ENCODE measurements at regions not wholly inside any gene's neighbourhood (a gene's known extent, or its start where the extent isn't known, plus 50 kb on each side); places are given as distances from the start of the nearest gene placed in this dataset.

DNA sequence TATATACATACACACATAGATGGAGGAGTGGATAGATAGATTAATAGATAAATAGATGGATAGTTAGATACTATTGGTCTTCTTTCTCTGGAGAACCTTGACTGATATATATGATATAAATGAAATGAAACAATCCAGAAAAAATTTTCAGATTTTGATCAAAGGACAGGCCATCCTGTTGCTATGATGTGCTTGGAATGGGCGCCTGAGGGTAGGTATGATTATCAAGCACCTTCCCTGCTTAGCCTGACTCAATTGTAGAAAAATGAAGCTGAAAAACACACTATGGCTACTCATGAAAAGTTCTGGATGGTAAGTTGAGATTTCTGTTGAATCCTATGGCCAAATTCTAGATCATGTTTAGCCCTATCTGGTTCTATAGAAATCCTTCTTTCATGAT, 266.5 kb upstream of the KLF4 start:
- no peak for DNase-seq

DNA sequence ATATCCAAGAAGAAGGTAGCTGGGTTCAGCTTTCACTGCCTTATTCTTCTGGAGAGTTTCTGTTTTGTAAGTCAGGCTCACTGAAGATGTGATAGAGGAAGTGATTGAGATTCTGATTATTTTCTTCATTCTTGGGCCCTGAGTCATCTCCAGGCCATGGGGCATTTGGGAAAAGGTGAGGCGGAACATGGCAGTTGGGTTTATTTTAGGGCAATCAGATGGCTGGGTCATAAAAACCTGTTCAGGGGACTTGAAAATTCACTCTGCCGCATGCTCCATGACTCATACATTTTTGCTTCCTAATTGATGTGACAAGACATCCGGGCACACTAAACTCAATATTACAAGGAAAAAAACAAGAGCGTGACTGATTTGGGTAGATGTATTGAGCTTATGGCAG, 265.7 kb upstream of the KLF4 start:
- no peak for DNase-seq

DNA sequence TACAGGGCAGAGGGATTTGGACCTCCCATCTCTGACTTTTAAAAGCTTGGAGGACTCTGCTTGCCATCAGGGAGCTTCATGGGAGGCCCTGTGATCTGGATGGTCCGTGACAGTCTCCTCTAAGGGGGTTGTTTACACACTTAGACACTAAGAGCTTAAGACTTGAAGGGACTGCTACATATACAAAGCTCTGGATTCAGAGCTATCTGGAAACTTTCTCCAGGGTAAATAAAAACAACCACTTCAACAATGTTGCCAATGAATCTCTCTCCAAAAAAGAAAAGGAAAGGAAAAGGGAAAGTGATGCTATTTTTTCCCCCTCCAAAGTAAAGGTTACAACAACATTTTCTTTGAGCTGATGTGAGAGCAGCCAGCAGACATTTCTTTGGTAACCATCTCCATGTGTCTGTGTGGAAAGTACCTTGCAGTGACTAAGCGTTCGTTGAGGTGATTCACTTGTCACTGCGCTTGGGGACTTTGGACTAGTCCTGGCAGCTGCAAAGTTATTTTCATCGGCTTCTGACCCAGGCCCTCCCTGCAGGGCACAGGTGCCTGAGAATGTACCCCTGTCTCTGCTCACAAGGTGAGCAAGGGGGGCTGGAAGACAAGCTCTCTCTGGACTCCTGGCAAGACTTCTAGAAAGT, 262.1 kb upstream of the KLF4 start:
- DNase-seq, result no peak

DNA sequence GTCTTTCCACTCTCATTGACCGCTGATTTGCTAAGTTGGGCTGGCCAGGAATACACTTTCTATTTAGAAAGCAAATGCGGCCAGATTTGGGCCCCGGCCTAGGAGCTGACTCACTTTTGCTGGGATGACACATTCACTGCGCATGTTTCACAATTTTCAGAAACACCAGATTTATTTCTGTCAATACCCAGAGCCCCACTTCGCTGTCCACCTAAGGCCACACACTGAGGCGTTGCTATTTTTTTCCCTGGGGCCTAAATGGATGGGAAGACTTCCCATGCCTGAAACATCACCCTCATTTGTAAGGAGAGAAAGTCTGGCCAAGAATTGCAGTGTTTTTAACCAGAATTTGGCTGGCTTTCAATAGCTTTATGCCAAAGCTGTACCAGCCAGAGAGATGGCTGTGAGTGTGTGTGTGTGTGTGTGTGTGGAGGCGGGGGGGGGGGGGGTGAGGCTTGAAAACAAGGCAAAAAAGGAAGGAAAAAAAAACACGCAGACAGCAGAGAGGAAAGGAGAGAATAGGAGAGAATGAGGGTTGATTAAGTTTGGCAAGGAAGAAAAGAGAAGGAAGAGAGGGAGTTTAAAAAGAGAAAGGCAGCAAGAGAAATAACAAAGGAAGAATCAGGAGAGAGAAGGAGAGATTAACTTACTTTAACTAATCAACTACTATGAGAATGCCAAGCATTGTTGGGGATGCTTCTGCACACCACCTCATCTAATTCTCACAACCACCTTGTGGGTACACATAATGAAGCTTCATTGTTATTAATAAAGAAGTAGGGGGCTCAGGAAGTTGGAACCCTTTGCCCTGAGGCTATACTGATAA, 261.4 kb upstream of the KLF4 start:
- DNase-seq, result no peak

DNA sequence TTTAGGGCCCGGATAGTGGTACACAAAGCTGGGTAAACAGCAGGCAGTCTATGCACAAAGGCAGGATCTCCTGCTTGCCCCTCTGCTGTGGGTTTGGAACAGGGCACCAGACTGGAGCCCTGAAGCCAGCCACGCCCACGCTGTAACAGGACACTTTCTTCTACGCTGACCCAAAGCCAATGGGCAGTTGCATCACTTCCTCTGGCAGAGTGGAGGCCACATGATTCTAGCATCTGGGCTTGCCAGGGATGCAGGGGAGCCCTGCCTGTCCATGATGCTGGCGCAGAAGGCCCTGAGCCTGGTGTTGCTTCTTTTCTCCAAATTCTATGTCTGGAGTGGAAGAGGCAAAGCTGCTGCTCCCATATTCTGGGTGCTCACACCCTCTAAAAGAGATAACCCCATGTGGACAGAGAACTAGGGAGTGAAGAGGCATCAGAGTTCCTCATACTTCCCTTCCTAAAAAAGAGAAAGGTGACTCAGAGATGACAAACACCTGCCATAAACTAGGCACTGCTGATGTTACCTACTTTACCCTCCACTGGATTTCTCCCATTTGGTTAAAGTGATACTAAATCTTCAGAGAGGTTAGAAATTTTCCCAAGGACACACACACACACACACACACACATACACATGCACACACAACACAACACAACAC, 260.3 kb upstream of the KLF4 start:
- DNase-seq, result no peak

DNA sequence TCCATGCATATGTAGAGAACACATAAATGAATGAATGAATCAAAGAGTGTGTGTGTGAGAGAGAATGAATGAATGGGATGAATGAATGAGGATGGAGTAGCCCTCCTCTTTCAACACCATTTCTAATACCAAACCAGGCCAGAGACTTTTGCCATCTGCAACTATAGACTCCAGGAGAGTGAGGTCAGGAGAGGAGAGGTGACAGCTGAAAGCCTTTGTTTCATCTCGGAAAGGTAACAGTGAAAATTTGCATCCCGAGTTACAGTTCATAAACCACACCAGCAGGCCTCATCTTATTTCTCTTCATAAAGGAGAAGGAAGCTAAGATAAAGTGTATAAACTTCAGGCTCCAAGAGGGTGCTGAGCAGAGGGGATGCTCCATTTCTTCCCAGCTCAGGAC, 255.3 kb upstream of the KLF4 start:
- DNase-seq, result no peak

DNA sequence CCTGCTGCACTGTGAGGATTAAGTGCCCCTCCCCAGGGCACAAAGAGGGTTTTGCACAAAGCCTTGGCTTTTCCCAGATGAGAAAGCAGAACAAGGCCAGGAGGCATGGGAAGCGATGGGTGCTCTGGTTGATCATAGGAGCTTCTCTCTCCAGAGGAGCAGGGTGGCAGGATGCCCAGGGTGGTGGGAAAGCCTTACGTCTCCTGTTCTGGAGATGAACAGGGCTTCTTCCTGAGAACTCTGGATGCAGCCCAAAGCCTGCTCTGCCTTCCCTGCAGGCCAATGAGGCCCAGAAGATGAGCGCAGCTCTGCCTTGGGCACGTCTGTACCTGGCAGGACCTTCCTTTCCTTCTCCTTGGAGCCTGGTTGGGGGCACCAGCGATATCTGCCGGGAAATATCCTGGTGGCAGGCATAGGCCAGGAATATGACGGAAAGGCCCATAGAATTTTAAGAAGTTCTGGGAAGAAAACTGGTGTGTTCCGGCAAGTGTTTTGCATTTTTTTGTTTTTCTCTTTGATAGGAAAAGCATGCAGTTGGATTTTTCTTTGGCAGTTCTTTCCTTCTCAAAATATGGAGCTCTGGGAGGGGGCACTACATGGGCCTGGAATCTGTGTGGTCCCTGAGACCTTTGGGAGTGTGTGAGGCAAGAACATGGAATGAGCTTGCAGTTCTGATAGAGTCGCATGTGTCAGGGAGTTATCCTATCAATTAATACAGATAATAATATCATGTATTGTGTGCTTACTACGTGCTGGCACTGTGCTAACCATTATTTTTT, 253.2 kb upstream of the KLF4 start:
- no peak for DNase-seq

DNA sequence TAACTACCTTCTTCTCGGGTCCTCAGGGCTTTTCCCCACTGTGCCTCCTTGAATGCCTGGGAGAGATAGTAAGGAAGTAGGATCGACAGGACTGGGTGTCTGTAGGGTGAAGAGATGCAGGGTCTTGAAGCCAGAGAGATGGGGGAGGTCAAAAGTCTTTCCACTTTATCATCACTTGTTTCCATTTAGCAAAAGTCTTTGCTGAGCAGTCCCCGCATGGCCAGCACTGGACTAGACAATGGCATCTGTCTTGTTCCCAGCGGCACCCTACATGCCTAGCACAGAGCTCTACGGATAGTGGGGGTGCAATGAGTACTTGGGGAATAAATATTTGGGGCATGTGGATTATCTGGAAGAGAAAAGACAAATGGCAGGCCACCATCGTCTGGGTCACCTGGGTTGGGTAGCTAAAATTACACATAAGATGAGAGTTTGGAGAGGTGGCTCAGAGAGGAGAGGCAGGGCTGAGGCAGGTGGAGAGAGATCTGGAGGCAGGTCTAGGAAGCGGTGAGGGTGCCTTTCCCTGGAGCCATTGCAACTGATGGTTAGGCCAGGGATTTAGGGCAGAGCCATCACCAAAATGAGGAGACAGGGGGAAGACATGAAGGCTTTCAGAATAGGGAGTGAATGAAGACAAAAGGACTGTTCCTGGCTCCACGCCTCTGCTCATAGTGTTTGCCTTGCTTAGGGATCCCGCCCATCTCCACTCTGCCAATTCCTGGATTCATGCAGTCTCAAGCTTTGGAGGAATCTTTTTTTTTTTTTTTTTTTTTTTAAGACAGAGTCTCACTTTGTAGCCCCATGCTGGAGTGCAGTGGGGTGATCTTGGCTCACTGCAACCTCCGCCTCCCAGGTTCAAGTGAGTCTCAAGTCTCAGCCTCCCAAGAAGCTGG, 250.8 kb upstream of the KLF4 start:
- no peak for DNase-seq

DNA sequence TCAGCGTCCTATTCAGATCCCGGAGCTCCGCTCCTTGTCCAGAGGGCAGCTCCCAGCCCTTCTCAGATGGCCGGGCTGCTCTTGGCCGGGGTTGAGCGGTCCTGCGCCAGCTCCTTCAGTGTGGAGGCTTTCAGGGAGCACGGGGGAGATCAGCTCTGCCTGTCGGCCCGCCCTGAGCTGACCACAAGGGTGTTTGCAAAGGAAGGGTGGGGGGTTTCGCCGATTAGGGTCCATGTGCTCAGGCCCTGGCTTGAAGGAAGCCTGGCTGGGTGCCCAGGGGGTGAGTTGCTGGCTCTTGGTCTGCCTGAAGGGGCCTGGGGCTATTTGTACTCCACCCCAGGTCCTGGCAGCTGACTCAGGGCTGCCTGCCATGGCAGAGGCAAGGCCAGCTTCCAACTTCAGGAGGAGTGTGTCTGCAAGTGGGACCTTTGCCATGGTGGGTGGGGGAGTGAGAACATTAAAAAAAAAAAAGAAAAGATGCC, 250.1 kb upstream of the KLF4 start:
- no peak for DNase-seq

DNA sequence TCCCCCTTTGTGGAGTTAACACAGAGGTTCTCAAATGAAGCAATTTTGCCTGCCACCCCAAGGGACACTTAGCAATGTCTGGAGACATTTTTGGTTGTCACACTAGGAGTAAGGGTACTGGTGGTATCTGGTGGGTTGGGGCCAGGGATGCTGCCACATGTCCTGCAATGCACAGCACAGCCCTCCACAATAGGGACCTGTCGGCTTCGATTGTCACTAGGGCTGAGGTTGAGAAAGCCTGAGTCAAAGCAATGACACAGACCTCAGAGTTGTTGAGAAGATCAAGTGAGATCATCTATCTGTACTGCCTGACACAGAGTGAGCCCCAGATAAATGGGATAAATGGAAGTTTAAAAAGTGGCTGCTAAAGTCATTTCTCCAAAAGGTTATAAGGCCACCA, 249.2 kb upstream of the KLF4 start:
- DNase-seq, result no peak

DNA sequence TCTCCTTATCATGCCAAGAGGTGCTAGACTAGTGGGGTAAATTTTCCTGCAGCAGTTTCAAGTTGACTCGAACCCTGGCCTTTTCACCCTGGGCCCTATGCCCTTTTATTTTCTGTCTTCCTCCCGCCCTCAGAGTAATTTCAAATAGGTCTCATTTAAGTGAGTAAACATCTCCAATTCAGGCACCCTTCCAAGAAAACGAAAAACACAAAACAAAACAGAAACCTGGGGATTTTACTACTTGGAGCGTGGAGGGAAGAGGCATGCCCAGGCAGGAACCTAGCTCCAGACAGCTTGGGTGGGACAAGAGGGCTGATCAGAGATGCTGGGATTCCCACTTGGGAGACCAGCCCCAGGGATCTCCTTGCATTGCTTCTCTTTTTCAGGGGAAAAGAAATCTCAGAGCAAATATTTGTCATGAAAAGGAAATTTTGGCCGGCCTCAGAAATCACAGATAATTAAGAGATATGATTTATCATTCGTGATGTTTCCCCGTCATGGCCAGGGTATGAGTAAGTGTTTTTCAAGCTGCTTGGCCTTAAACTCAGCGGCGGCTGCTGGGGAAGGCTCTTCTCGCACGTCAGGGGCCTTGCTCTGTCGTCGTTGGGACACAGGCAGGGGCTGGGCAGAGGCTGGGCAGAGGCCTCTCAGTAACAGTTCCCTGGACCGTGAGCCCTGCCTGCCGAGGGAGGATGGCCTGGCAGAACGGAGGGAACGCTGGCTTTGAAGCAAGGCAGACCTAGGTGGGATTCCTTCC, 248.6 kb upstream of the KLF4 start:
- DNase-seq, result no peak

DNA sequence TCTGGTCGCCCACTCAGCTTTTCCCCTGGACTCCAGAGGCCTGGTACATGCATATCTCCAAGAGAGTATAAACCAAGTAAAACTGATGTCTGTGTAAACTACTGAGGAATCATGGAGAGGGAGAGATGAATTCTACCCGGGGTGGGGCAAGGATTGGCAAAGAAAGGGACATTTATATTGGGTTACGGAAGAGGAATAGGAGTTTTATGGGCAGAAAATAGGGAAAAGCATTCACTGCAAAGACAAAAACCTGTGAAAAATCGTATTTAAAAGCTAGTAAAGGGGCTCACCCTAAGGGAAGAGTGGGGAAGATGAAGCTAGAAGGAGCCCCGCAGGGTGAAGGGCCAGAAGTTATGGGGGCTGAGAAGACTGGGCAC, 248.0 kb upstream of the KLF4 start:
- no peak for DNase-seq

DNA sequence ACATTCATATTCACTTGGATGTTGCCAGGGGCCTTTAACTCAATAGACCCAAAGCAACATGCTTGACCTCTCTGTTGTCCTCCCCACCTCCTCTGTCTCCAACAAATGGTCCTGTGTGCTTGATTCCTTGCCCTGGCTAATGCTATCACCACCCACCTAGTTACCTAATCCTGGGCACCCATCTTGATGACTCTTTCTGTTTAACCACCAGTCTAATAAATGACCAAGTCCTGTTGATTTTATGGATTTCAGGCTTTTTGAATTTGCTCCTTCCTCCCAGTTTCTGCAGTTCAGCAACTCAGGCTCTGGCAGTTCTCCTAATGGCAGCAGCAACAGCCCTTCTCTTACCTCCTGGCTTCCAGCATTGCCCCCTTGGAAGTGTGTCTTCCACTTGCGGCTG, 246.3 kb upstream of the KLF4 start:
- no peak for DNase-seq

DNA sequence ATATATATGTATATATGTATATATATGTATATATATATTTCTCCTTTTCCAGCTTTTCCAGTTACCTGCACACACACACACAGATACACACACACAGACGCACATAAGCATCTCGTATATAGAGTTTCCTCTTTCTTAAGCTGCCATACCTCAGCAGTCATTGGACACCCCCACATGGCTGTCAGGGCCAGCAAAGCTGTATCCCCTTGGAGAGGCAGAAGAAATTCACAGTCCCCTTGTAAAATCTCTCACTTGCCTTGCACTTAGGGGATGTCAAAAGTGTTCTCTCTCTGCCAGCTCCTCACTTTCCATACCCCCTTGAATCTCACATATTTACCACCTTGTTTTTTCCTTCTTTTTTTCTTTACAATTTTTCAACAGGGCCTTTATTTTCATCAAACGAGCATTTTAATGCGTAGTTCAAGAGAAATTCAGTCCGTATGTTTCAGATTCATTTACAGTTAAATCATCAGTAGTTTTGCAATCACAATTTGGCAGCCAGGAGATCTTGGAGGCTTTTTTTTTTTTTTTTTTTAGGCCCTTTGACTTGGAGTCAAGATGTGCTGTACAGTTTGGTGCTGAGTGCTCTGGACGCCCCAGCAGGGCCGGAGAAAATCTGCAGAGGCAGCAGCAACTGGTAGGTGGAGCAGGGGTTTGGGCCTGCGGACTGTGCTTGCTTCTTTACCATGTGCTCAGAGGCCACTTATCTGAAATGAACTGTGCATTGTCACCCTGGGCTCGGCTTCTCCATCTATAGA, 244.9 kb upstream of the KLF4 start:
- no peak for DNase-seq

DNA sequence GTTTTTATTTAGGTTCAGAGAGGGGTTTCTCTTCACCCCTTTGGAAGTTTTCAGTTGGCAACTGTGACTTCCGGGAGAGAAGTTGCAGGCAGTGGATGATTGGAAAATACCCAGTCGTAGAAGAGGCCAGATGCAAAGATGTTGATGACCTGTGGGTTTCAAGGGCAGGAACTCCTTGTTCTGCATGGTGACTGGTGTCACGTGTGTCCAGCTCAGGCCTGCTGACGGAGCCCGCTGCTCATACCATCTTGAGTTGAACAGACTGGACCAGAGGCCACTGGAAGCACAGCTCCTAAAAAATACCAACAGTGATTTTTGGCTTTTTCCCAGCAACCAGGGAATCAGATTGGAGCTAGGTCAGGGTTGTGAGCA, 243.9 kb upstream of the KLF4 start:
- DNase-seq, result no peak

DNA sequence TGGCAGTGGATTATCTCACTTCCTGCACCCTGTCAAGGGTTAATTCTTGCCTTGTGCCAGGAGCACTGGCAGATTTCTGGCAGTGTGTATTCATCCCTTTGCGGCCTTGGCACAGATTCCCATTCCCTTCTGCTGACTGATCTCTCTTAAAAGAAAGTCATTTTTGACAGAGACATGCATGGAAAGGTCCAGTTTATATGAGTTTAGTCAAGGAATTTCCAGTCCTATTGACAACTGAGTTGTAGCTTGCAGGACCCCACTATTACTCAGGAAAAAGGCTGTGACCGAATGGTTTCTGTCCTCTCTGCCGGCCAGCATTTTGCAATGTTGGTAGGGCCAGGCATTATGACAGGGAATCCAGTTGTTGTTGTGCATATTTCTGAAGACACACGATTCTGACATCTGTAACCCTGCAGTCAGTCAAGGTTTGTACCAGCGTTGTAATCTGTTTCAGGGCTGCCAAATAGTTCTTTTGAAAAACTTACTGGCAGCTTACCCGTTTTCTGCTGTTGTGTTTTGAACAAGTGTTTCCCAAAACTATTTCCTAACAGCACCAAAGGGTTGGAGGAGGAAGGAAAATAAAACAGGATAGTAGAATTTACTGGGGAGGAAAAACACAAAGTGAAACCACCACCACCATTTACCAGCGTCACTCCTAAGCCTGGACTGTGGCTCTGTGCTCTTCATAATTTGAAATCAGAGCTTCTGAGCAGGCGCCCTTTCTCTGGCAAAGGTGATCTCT, 243.4 kb upstream of the KLF4 start:
- DNase-seq, result no peak

DNA sequence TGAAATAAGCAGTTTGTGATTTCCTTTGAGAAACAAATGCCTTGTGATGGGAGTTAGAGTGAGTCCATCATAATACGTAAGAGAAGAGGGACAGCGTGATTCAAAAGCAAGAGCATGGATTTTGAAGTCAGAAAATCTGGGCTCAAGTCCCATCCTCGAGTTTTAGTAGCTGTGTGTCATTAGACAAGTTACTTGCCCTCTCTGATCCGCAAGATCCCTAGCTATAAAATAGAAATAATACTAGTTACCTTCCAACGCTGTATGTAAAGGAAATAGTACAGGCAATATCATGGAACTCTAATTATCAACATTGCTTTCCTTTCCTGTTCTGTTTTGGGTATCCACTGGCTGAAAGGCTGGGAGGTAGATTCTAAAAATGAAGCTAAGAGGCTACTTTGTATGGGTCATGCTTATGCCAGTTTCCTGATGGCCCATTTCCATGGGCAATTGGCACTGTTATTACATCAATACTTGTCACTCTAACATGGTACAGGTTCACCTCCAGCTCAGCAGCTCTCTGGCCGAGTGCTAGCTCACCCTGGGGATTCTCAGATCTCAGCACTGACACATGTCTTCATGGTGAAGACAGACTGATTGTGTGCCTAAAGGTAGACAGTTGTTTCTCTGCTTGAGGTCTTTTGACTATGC, 241.7 kb upstream of the KLF4 start:
- DNase-seq, result no peak

DNA sequence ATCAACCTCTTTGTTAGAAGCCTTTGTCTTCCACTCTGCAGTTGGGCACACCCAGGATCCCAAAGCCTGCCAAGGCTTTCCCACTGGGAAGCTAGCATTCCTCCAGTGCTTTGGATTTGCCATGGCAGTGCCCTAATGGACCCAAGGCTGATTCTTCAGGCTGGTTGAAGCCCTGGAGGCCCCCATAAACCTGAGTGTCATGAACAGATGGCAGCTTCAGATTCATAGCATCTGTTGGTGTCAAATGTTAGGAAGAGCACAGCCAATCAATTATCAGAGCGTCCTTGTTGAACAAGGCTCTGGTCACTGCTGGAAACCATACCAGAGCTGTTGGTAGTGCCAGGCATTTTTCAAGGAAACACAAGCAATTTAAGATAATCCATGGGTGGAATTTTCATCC, 241.1 kb upstream of the KLF4 start:
- DNase-seq, result no peak

DNA sequence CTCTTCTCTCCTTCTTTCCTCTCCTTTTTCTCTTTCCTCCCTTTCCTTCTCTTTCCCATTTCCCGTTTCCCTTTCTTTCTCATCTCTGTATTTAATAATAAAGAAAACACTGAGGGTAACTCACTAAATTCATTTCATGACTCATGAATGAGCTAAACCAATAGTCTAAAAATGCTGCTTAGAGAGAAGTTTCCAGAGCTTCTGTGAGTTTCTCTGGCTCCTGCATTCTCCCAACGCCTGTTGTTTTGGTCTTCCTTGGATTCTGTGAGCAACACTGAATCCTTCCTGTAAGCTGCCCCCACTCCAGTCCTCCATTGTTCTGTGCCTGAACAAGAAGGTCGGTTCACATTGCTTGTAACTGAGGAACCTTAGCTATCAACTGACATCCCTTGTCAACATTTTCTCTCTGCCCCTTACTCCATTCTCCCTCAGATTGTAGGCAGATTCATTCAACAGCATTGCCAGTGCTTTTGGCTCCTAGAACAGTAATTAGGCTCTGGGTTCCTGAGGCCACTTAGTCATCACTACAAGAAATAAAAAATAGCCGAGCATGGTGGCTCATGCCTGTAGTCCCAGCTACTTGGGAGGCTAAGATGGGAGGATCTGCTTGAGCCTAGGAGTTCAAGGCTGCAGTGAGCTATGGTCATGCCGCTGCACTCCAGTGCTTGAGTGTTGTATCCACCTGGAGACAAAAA, 237.7 kb upstream of the KLF4 start:
- DNase-seq, result no peak
